ENCODE measurements at regions not wholly inside any gene's neighbourhood (a gene's known extent, or its start where the extent isn't known, plus 50 kb on each side); places are given as distances from the start of the nearest gene placed in this dataset.

- peak overlapping the region in 9 of 10 donors; percentile 35 to 84 (median 76) for H3K27ac ChIP-seq
- peak in 6 of 8 donors; percentile 40 to 78 (median 55) for ATAC-seq
- H3K4me3 ChIP-seq: peak overlapping the region in 6 of 10 donors; percentile 6 to 33 (median 15)
These were observed 142.4 kb downstream of the YIPF5 start for GRCh38 chr5:144028058-144028457.

GRCh38 chr5:144028636-144029035 is 141.8 kb downstream of the YIPF5 start:
- Histone ChIP-seq H3K27me3 (no peaks in the 10 kb centered on the region), H3K9me3 (no peaks in the 10 kb centered on the region), H3K4me1 (peaks cover 0 to 24% (median 11%) of the 10 kb centered on the region in 9 donors), H3K27ac (peak overlapping the region in 9 of 10 donors; percentile 35 to 84 (median 76)), H3K4me3 (peak overlapping the region in 6 of 10 donors; percentile 6 to 33 (median 15)), H3K36me3 (no peaks in the 10 kb centered on the region)
- DNase-seq (peak in 1 of 2 donors; percentile 27), ATAC-seq (peak; percentile 59 to 95 (median 90))
- intact Hi-C loops (cut with DNase I): loop anchor here in 1 of 10 donors (10.0 kb wide), 1 partner anchor 106 kb away; no protein-coding TSS in a partner anchor
- no peak for TF ChIP-seq CTCF (IDR thresholded peaks at IDR 0.05)
- WGBS, 2 donors: 12 to 14% methylated on average over 2 of the region's 2 CpGs

More at GRCh38 chr5:144028058-144028457, 142.4 kb downstream of the YIPF5 start:
- no peak for TF ChIP-seq CTCF (IDR thresholded peaks at IDR 0.05)
- 8 to 18% methylated on average over 2 of the region's 2 CpGs for WGBS, 2 donors
- no peaks in the 10 kb centered on the region for H3K27me3 ChIP-seq
- DNase-seq: peak in 1 of 2 donors; percentile 44
- intact Hi-C loops (cut with DNase I): loop anchor here in 1 of 10 donors (10.0 kb wide), 1 partner anchor 107 kb away; no protein-coding TSS in a partner anchor
- H3K4me1 ChIP-seq: peaks cover 0 to 24% (median 11%) of the 10 kb centered on the region in 9 donors
- H3K9me3 ChIP-seq: no peaks in the 10 kb centered on the region
- H3K36me3 ChIP-seq: no peaks in the 10 kb centered on the region

GRCh38 chr5:144030904-144031303 is 139.6 kb downstream of the YIPF5 start:
- H3K9me3 ChIP-seq: no peaks in the 10 kb centered on the region
- ATAC-seq: no peak
- H3K4me3 ChIP-seq: no peak overlapping the region
- intact Hi-C loops (cut with DNase I): loop anchor here in 1 of 10 donors (5.0 kb wide), 1 partner anchor 111 kb away; no protein-coding TSS in a partner anchor
- peaks cover 0 to 24% (median 11%) of the 10 kb centered on the region in 9 donors for H3K4me1 ChIP-seq
- no peak for TF ChIP-seq CTCF (IDR thresholded peaks at IDR 0.05)
- no peak for DNase-seq
- no peaks in the 10 kb centered on the region for H3K36me3 ChIP-seq
- H3K27me3 ChIP-seq: no peaks in the 10 kb centered on the region
- H3K27ac ChIP-seq: peak overlapping the region in 1 of 10 donors; percentile 45
- WGBS, 2 donors: 88% methylated on average over 5 of the region's 5 CpGs

GRCh38 chr5:144032375-144032774 is 138.1 kb downstream of the YIPF5 start:
- H3K4me1 ChIP-seq: peaks cover 0 to 24% (median 11%) of the 10 kb centered on the region in 9 donors
- no peak for TF ChIP-seq CTCF (IDR thresholded peaks at IDR 0.05)
- DNase-seq (peak in 1 of 2 donors; percentile 36), ATAC-seq (peak in 6 of 8 donors; percentile 52 to 77 (median 69))
- no peaks in the 10 kb centered on the region for H3K27me3 ChIP-seq
- H3K27ac ChIP-seq: peak overlapping the region in 6 of 10 donors; percentile 13 to 52 (median 34)
- intact Hi-C loops (cut with DNase I): loop anchor here in 1 of 10 donors (5.0 kb wide), 1 partner anchor 110 kb away; no protein-coding TSS in a partner anchor
- WGBS, 2 donors: 17 to 26% methylated on average over 6 of the region's 6 CpGs
- H3K36me3 ChIP-seq: no peaks in the 10 kb centered on the region
- H3K9me3 ChIP-seq: no peaks in the 10 kb centered on the region
- H3K4me3 ChIP-seq: no peak overlapping the region

All from heart right ventricle (tissue), 16 donors.